Stimulated activated CD8-positive, alpha-beta memory T cell treated with anti-CD3 and anti-CD28 coated beads, Interleukin-7, amount 100 ng/mL, for 1 hour (primary cell): ENCODE measurements at regions not wholly inside any gene's neighbourhood (a gene's known extent, or its start where the extent isn't known, plus 50 kb on each side); places are given as distances from the start of the nearest gene placed in this dataset.

Experiments
- DNase-seq, 2 donors: peaks; one replicate each; pipeline ENCODE4 v3.0.0-alpha.2; 2020; ENCODE audit warnings: low read depth in 2 of 2

DNA sequence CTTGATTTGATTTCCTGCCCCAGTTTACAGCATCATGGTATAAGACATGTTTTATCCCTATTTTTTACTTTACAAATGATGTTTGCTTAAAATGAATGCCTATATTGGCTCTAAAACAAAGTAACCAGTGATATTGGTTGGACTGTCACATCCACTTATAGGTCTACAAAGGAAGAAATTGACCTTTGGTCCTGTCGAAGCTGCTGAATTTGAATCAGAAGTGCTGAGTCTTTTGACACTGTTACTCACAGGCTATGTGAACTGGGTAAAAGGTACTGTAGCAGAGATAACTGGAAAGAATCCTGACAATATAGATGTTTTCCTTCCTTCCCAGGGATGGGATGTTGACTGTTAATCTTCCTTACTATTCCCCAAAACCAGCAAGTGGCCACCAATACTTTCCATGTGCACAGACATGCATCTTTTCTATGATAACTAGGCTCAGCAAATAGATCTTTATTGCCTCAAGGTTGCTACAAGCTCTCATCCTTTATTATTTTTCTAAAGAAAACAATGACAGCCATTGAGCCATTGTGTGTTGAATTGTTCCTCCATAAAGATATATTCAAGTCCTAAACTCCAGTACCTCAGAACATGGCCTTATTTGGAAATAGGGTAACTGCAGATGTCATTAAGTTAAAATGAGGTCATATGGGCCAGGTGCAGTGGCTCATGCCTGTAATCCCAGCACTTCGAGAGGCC lies 175.9 kb upstream of the NR5A2 start:
- no peak for DNase-seq

- no peak for DNase-seq
These were observed 172.7 kb upstream of the NR5A2 start for GRCh38 chr1:199854686-199855321.

DNA sequence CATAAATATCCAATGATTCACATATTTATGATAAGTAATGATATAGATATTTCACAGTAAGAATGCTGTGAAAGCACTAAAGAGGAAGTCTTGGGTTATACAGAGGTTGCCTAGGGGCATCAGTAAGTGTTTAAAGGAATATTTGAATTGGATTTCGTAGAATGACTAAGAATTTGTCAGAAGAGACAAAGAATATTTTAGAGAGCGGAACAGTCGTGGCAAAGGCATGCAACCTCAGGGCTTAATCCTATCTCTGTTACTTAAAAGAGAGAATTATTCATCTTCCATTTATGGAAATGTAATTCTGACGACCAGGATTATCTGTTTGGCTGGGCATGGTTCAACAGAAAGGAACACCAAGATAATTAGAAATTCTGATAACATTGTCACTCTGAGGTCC lies 171.9 kb upstream of the NR5A2 start:
- no peak for DNase-seq

- no peak for DNase-seq
These were observed 171.2 kb upstream of the NR5A2 start for GRCh38 chr1:199856216-199856780.

- no peak for DNase-seq
These were observed 170.4 kb upstream of the NR5A2 start for GRCh38 chr1:199857108-199857507.

- DNase-seq: no peak
These were observed 170.0 kb upstream of the NR5A2 start for GRCh38 chr1:199857516-199857915.

GRCh38 chr1:199858171-199858570 lies 169.3 kb upstream of the NR5A2 start:
- DNase-seq: no peak

DNA sequence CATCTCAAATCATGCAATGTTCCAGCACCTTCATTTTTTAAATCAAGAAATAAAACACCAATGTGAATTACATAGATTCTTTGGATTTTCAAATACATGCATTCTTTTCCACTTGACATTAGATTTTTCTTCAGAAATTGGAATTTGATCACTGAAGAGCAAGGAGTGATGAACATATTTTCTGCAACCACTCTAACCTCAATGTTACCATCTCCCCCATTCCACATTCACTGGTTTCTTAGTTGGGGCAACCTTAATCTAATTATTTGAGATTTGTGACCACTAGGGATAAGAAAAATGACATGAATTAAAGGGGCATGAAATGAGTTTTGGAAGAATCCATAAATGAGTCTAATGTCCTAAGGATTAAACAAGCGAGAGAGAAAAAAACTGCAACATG lies 168.7 kb upstream of the NR5A2 start:
- DNase-seq: no peak

DNA sequence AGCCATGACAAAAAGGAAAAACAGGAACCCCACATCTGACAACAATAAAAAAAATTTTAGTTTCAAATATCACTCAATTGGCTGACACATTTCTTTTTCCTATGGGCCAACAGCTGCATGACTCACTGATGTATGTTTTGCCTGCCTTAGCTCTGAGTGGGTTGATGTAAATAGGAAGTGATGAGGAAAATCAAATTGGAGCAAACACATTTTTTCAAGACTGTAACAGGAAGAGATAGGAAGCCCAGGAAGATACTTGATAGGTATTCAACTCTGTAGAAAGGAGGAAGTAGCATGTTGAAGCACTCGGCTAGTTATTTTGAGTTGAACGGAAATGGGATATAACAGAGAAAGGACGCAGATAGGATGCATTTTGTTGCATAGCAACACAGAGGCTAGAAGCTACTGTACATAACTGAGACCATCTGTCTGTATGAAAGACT lies 168.0 kb upstream of the NR5A2 start:
- no peak for DNase-seq

- no peak for DNase-seq
These were observed 166.3 kb upstream of the NR5A2 start for GRCh38 chr1:199861020-199861795.

- no peak for DNase-seq
These were observed 165.5 kb upstream of the NR5A2 start for GRCh38 chr1:199862047-199862446.

- no peak for DNase-seq
These were observed 161.3 kb upstream of the NR5A2 start for GRCh38 chr1:199866210-199866617.

DNA sequence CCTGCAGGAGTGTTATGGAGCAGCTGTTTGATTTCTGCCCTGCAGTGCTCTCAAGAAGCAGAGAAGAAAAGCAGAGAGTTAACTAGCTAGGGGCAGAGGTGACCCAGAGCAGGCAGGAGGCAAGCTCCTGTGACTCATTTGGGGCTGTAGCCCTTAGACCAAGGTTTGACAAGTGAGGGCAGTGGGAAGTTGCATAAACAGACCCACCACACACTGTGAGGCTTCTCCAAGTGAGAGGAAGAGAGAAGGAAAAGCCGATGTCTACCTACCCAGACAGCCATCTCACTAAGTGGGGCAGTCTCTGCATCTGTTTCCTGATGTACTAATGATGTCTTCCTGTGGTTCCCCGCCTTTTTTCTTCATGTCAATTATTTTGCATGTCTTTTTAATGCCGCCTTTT lies 159.9 kb upstream of the NR5A2 start:
- no peak for DNase-seq

DNA sequence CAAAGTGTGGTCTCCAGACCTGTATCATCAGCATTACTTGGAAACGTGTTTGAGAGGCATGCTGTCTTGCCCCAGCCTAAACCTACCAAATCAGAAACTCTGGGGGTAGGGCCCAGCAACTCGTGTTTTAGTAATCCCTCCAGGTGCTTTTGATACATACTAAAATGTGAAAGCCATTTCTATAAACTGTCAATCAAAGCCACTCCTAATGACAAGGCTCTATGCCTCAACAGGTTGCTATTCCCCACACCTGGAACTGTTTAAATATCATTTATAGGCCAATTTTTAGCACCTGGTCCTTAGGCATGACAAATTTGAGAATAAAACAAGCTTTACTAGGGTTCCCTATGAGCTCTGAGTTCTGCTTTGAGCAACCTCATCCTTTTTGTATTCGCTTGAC lies 158.7 kb upstream of the NR5A2 start:
- no peak for DNase-seq

DNA sequence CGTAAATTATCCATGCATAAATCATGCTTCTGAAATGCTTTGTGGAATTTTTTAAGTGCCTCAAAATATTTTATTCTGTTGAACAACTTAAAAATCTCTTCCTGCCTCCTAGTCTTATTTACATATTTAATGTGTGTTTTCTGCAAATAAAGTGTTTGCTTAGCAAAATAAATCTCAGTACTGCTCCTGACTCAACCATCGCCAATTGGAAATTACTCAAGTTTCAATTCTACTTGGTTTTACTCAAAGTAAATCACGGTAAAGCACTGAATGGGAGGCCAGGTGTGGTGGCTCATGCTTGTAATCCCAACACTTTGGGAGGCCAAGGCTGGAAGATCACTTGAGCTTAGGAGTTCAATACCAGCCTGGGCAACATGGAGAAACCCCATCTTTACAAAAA lies 152.2 kb upstream of the NR5A2 start:
- no peak for DNase-seq

GRCh38 chr1:199875856-199876255 lies 151.7 kb upstream of the NR5A2 start:
- DNase-seq: no peak

DNA sequence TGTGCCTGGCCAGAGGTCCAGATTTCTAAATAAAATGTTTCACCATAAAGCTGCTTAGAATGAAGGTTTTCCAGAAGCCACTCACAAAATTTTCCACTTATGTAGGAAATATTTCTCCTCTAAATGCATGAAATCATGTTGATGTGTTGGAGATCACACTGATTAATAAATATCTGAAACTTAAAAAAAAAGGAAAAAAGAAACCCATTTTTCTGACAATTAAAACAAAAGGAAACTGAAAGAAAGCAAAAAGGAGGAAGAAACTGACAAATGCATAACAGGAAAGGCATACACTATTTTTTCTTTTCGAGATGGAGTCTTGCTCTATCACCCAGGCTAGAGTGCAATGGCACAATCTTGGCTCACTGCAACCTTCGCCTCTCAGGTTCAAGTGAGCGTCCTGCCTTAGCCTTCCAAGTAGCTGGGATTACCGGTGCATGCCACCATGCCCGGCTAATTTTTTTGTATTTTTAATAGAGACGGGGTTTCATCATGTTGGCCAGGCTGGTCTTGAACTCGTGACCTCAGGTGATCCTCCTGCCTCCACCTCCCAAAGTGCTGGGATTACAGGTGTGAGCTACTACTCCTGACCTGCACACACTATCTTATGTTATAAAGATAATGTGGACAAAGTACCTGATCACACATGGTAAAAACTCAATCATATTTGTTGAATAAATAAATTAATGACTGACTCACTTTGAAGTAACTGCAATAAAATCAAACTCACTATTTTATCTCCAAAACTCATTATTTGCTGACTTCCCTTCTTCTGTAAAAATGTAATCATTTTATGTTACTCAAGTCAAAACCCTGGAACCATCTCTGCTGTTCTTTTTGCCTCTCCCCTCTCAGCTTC lies 149.8 kb upstream of the NR5A2 start:
- DNase-seq: no peak

DNA sequence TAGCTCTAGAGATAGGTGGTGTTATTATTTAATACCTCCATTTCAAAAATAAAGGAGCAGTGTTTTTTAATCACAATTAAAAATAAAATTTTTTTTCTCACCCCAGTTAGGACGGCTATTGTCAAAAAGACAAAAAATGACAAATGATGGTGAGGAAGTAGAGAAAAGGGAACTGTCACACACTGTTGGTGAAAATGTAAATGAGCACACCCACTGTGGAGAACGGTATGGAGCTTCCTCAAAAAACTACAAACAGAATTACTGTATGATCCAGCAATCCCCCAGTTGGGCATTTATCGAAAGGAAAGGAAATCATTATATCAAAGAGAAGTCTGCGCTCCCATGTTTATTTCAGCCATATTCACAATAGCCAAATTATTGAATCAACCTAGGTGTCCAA lies 148.7 kb upstream of the NR5A2 start:
- DNase-seq: no peak

DNA sequence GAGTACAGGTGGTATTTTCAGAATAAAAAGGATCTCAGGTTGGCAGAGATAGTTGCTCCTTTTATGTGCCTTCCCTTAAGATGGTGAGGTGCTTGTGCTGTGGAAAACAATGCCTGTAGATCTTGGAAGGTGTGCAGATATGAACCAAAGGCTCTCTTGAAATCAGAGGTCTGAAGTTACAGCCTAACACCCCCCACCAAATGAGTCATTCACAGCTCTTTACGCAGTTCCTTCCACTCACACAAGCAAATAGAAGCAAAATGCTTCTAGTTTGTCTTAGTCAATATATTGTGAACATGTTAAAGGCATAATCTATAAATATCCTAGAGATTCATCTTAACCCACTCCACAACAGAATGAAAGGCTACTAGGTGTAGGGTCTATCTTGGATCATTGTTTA lies 128.9 kb upstream of the NR5A2 start:
- DNase-seq: no peak

DNA sequence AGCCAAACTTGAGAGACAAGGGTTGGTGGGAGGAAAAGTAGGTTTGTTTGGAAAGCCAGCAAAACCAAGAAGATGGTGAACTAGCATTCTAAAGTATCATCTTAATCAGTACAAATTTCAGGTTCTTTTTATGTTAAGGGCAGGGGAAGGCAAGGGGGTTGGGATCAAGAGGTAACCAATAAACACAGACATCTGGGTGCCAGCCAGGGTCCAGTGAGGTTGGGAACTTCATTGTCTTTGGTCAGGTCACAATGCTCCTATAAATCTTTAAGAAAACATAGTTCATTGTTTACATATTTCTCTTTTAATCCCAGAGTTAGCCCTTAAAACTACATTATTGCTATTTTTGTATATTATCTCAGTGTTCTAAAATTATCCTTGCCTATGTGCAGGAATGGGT lies 126.2 kb upstream of the NR5A2 start:
- DNase-seq: no peak

DNA sequence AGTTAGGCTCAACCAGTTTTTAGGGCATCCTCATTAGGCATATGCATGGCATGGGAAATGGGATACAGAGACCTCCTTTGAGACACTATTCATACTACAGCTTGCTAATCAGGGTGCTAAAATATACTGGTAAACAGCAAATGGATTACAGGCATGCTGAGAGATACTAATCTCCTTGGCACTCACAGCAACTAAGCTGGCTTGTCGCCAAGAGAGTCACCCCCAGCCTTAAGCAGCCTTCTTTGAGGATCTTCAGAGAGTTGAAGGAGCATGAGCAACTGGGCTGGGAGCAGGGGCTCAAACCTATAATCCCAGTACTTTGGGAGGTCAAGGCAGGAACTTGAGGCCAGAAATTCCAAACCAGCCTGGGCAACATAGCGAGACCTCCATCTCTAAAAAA lies 120.1 kb upstream of the NR5A2 start:
- DNase-seq: no peak

GRCh38 chr1:199909137-199909536 lies 118.4 kb upstream of the NR5A2 start:
- DNase-seq: no peak
